HepG2 (cell line): ENCODE measurements at regions not wholly inside any gene's neighbourhood (a gene's known extent, or its start where the extent isn't known, plus 50 kb on each side); places are given as distances from the start of the nearest gene placed in this dataset.

Experiments used
- ATAC-seq: fragments of 200-7000 bp; cut with Tn5 transposase; 3 replicates; pipeline ENCODE4 v1.9.1; 2020; ENCODE audit warnings: mild to moderate bottlenecking, moderate library complexity
- BruUV-seq: library from RNA; stranded (reverse); fragments of 400-500 nt; replicated peaks from 2 replicates; lab custom pipeline; 2021; lab: Mats Ljungman, UMichigan
- CTCF ChIA-PET: fragments of 300-600 bp; formaldehyde crosslinking; extraction: SDS; loops from one replicate; lab custom pipeline; 2021; ENCODE audit warnings: low total read pairs, inconsistent platforms, low intra/inter-chr PET ratio; lab: Yijun Ruan, JAX
- POLR2A ChIA-PET: fragments of 350-600 bp; sonication (Branson Sonifier 250); formaldehyde crosslinking; loops from one replicate; lab custom pipeline; 2020; ENCODE audit warnings: antibody characterized with exemption, inconsistent platforms; lab: Yijun Ruan, JAX
- DNase-seq: peaks from one replicate; pipeline ENCODE4 v3.0.0-alpha.2; 2015; ENCODE audit warnings: low spot score
- FAIRE-seq: peaks from 3 replicates; lab custom pipeline; 2011; peaks lifted over from hg19 to GRCh38; lab: Jason Lieb, UNC
- H2AFZ ChIP-seq: one replicate; pipeline ENCODE4 v1.6.1; 2011; ENCODE audit warnings: low read length, inconsistent platforms
- H3K27ac ChIP-seq: fragments of 300-600 bp; 3 replicates; pipeline ENCODE4 v1.8.0; 2011; ENCODE audit warnings: mixed run types, mild to moderate bottlenecking, mixed read lengths, low read length, inconsistent platforms; ENCODE audit not compliant: insufficient read depth; ENCODE audit errors: extremely low read length
- H3K27me3 ChIP-seq, 2 experiments: fragments of 200-600 bp in 1 of 2; 2 replicates in 1 of 2; 3 replicates in 1 of 2; pipeline versions ENCODE4 v1.6.0 to v1.8.0; 2011; ENCODE audit warnings: low read length in 2 of 2, mild to moderate bottlenecking in 2 of 2, moderate library complexity in 2 of 2, inconsistent platforms in 1 of 2; ENCODE audit not compliant: insufficient read depth in 2 of 2, control insufficient read depth in 1 of 2
- H3K36me3 ChIP-seq, 2 experiments: fragments of 200-600 bp in 1 of 2; replicated peaks in 1 of 2; 2 replicates in 1 of 2; 3 replicates in 1 of 2; pipeline versions ENCODE4 v1.5.1 to v1.8.0; 2011; ENCODE audit warnings: low read length in 2 of 2, inconsistent platforms in 1 of 2; ENCODE audit not compliant: insufficient read depth in 2 of 2, control insufficient read depth in 1 of 2
- H3K4me1 ChIP-seq: 2 replicates; pipeline ENCODE4 v1.5.1; 2012; ENCODE audit warnings: low read length, inconsistent platforms; ENCODE audit not compliant: insufficient read depth
- H3K4me2 ChIP-seq: 2 replicates; pipeline ENCODE4 v1.6.0; 2011; ENCODE audit warnings: low read depth, low read length, inconsistent platforms
- H3K4me3 ChIP-seq, 3 experiments: fragments of 200-600 bp in 1 of 3; sonication (generic), shearing (Covaris generic) in 1 of 3; replicated peaks in 1 of 3; 2 replicates each; pipeline ENCODE4 v1.5.1; 2011 to 2016; ENCODE audit warnings: low read length in 3 of 3, inconsistent platforms in 2 of 3, low read depth in 2 of 3, mild to moderate bottlenecking in 2 of 3, control low read depth in 1 of 3, mixed read lengths in 1 of 3; ENCODE audit not compliant: insufficient read depth in 1 of 3
- H3K79me2 ChIP-seq: one replicate; pipeline ENCODE4 v1.6.1; 2011; ENCODE audit warnings: low read length, inconsistent platforms; ENCODE audit not compliant: insufficient read depth
- H3K9ac ChIP-seq: 2 replicates; pipeline ENCODE4 v1.6.0; 2011; ENCODE audit warnings: mild to moderate bottlenecking, low read depth, low read length, inconsistent platforms; ENCODE audit not compliant: insufficient read depth
- H3K9me3 ChIP-seq: 2 replicates; pipeline ENCODE4 v1.5.1; 2012; ENCODE audit warnings: mild to moderate bottlenecking, low read length
- H4K20me1 ChIP-seq: 2 replicates; pipeline ENCODE4 v1.6.0; 2011; ENCODE audit warnings: inconsistent platforms, mild to moderate bottlenecking, low read length, moderate library complexity; ENCODE audit not compliant: insufficient read depth
- MEIS1 ChIP-seq: sonication (generic); formaldehyde crosslinking; IDR thresholded peaks from 2 replicates; pipeline ENCODE4 v1.9.0; 2021; ENCODE audit warnings: mild to moderate bottlenecking, missing genetic modification reagents, moderate library complexity, borderline replicate concordance
- RFXANK ChIP-seq: IDR thresholded peaks from 2 replicates; pipeline ENCODE4 v1.6.1; 2016
- ZNF3 ChIP-seq: IDR thresholded peaks from 2 replicates; pipeline ENCODE4 v1.7.0; 2017; ENCODE audit warnings: inconsistent platforms
- ZNF720 ChIP-seq: sonication (generic); formaldehyde crosslinking; IDR thresholded peaks from 2 replicates; pipeline ENCODE4 v1.4.0; 2020; ENCODE audit warnings: missing genetic modification reagents
- ZSCAN12 ChIP-seq: sonication (generic); formaldehyde crosslinking; IDR thresholded peaks from 2 replicates; pipeline ENCODE4 v1.9.0; 2021; ENCODE audit warnings: mild to moderate bottlenecking, missing genetic modification reagents
- WGBS: methylation state at CpG from one replicate; pipeline ENCODE4 v1.1.6; 2017; ENCODE audit warnings: low lambda C conversion rate; 5-methylcytosine and 5-hydroxymethylcytosine counted together
- in situ Hi-C: cut with HindIII; loops from 2 replicates; pipeline ENCODE4 v1.10.0; 2017; ENCODE audit warnings: low pct_unique_long_range_greater_than_20kb; ENCODE audit not compliant: extremely low pct_ligation_motif_present
- intact Hi-C: fragments of 100-400 bp; cut with micrococcal nuclease; formaldehyde crosslinking; loops from one replicate; pipeline ENCODE4 v1.10.0; 2022; ENCODE audit not compliant: unreplicated experiment
- TF ChIP-seq, protein P1 (sequence below): sonication (generic); formaldehyde crosslinking; conservative IDR thresholded peaks from 2 replicates; pipeline ENCODE4 v1.8.0; 2022; ENCODE audit warnings: low read depth, missing genetic modification reagents
- TF ChIP-seq, protein P2 (sequence below): sonication (generic); formaldehyde crosslinking; IDR thresholded peaks from 2 replicates; pipeline ENCODE4 v1.4.0; 2020; ENCODE audit warnings: missing genetic modification reagents, mild to moderate bottlenecking, borderline replicate concordance
- TF ChIP-seq, protein P3 (sequence below): sonication (generic); formaldehyde crosslinking; IDR thresholded peaks from 2 replicates; pipeline ENCODE4 v1.5.1; 2020; ENCODE audit warnings: mild to moderate bottlenecking, missing genetic modification reagents, borderline replicate concordance

DNA sequence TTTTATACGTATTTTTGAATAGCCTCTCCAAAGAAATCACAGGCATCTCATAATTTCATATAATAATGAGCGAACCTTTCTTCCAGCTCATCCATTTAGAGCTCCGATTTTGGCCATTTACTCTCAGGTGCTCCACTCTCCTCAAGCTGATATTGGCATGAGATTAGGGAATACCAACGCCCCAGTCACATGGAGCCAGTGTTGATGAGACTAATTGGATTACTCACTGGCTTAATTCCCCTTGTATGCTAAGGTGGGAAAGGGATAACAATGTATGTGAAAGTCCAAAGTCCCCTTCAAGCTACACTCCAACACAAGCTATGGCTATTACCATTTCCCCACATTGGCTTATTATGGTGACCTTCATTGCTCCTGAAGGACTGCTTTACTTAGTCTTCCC lies 76.6 kb upstream of the NAV3 start:
- H4K20me1 ChIP-seq = no peaks in the 10 kb centered on the region
- FAIRE-seq = no peak
- TF ChIP-seq ZSCAN12 (CRISPR knock-in tag) = no peak
- TF ChIP-seq ZNF3 (CRISPR knock-in tag) = no peak
- TF ChIP-seq, protein P1, sequence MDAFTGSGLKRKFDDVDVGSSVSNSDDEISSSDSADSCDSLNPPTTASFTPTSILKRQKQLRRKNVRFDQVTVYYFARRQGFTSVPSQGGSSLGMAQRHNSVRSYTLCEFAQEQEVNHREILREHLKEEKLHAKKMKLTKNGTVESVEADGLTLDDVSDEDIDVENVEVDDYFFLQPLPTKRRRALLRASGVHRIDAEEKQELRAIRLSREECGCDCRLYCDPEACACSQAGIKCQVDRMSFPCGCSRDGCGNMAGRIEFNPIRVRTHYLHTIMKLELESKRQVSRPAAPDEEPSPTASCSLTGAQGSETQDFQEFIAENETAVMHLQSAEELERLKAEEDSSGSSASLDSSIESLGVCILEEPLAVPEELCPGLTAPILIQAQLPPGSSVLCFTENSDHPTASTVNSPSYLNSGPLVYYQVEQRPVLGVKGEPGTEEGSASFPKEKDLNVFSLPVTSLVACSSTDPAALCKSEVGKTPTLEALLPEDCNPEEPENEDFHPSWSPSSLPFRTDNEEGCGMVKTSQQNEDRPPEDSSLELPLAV (CRISPR knock-in tag) = no peak
- TF ChIP-seq, protein P2, sequence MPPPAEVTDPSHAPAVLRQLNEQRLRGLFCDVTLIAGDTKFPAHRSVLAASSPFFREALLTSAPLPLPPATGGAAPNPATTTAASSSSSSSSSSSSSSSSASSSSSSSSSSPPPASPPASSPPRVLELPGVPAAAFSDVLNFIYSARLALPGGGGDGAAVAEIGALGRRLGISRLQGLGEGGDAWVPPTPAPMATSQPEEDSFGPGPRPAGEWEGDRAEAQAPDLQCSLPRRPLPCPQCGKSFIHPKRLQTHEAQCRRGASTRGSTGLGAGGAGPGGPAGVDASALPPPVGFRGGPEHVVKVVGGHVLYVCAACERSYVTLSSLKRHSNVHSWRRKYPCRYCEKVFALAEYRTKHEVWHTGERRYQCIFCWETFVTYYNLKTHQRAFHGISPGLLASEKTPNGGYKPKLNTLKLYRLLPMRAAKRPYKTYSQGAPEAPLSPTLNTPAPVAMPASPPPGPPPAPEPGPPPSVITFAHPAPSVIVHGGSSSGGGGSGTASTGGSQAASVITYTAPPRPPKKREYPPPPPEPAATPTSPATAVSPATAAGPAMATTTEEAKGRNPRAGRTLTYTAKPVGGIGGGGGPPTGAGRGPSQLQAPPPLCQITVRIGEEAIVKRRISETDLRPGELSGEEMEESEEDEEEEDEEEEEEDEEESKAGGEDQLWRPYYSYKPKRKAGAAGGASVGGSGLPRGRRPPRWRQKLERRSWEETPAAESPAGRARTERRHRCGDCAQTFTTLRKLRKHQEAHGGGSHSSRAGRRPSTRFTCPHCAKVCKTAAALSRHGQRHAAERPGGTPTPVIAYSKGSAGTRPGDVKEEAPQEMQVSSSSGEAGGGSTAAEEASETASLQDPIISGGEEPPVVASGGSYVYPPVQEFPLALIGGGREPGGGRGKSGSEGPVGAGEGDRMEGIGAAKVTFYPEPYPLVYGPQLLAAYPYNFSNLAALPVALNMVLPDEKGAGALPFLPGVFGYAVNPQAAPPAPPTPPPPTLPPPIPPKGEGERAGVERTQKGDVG (CRISPR knock-in tag) = no peak
- no peak for TF ChIP-seq RFXANK (CRISPR knock-in tag)
- no peak for TF ChIP-seq ZNF720
- TF ChIP-seq, protein P3, sequence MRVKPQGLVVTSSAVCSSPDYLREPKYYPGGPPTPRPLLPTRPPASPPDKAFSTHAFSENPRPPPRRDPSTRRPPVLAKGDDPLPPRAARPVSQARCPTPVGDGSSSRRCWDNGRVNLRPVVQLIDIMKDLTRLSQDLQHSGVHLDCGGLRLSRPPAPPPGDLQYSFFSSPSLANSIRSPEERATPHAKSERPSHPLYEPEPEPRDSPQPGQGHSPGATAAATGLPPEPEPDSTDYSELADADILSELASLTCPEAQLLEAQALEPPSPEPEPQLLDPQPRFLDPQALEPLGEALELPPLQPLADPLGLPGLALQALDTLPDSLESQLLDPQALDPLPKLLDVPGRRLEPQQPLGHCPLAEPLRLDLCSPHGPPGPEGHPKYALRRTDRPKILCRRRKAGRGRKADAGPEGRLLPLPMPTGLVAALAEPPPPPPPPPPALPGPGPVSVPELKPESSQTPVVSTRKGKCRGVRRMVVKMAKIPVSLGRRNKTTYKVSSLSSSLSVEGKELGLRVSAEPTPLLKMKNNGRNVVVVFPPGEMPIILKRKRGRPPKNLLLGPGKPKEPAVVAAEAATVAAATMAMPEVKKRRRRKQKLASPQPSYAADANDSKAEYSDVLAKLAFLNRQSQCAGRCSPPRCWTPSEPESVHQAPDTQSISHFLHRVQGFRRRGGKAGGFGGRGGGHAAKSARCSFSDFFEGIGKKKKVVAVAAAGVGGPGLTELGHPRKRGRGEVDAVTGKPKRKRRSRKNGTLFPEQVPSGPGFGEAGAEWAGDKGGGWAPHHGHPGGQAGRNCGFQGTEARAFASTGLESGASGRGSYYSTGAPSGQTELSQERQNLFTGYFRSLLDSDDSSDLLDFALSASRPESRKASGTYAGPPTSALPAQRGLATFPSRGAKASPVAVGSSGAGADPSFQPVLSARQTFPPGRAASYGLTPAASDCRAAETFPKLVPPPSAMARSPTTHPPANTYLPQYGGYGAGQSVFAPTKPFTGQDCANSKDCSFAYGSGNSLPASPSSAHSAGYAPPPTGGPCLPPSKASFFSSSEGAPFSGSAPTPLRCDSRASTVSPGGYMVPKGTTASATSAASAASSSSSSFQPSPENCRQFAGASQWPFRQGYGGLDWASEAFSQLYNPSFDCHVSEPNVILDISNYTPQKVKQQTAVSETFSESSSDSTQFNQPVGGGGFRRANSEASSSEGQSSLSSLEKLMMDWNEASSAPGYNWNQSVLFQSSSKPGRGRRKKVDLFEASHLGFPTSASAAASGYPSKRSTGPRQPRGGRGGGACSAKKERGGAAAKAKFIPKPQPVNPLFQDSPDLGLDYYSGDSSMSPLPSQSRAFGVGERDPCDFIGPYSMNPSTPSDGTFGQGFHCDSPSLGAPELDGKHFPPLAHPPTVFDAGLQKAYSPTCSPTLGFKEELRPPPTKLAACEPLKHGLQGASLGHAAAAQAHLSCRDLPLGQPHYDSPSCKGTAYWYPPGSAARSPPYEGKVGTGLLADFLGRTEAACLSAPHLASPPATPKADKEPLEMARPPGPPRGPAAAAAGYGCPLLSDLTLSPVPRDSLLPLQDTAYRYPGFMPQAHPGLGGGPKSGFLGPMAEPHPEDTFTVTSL = no peak
- TF ChIP-seq MEIS1 (CRISPR knock-in tag) = no peak
- TF ChIP-seq, all 625 proteins: peak for 0
- H3K27me3 ChIP-seq = no peaks in the 10 kb centered on the region
- no peaks in the 10 kb centered on the region for H3K4me1 ChIP-seq
- no peaks in the 10 kb centered on the region for H3K36me3 ChIP-seq
- no peak for DNase-seq
- H3K9me3 ChIP-seq = no peaks in the 10 kb centered on the region
- WGBS = 19% methylated on average over 4 of the region's 4 CpGs
- no peak overlapping the region for H3K27ac ChIP-seq
- no TSS peak for BruUV-seq
- ChIA-PET POLR2A (no interaction called here), CTCF (no interaction called here)
- ATAC-seq = no peak
- H3K9ac ChIP-seq = no peak overlapping the region
- H3K4me2 ChIP-seq = no peak overlapping the region
- no peak overlapping the region for H3K4me3 ChIP-seq
- intact Hi-C loops = no loop called here
- H2AFZ ChIP-seq = no peak overlapping the region
- in situ Hi-C loops = no loop called here
- H3K79me2 ChIP-seq = no peaks in the 10 kb centered on the region
